GM19023 (cell line): ENCODE measurements at regions not wholly inside any gene's neighbourhood (a gene's known extent, or its start where the extent isn't known, plus 50 kb on each side); places are given as distances from the start of the nearest gene placed in this dataset.
A peak's percentile ranks its signal among the peaks of the same experiment; 100 is the strongest.
"Not testable (repeated sequence)": the region's sequence is repeated elsewhere in the genome, so short reads cannot be mapped to it uniquely, and the experiment has no call there.

Experiments used
- ATAC-seq: cut with Tn5 transposase; IDR thresholded peaks from one replicate; pipeline ENCODE4 v1.9.1; 2021; ENCODE audit warnings: mild to moderate bottlenecking, moderate library complexity; ENCODE audit not compliant: unreplicated experiment

DNA sequence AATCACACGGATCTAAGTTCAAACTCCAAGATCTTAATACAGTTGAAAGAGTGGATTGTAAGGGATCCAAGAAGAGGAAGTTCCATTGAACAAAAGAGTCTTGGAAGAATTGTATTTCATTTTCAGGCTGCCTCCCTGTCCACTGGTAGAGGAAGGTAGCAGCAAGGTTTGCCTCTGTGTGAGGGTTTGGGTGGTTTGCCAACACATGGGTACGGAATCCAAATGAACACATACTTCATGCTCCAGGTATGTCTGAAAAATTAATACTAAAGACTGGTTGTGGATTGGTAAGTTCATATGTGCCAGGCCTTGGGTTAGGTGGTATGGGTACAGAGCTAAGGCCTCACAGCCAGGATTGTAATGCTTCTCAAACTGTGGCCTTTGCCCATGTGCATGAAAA lies 523.6 kb upstream of the BOD1L1 start:
- ATAC-seq: no peak

DNA sequence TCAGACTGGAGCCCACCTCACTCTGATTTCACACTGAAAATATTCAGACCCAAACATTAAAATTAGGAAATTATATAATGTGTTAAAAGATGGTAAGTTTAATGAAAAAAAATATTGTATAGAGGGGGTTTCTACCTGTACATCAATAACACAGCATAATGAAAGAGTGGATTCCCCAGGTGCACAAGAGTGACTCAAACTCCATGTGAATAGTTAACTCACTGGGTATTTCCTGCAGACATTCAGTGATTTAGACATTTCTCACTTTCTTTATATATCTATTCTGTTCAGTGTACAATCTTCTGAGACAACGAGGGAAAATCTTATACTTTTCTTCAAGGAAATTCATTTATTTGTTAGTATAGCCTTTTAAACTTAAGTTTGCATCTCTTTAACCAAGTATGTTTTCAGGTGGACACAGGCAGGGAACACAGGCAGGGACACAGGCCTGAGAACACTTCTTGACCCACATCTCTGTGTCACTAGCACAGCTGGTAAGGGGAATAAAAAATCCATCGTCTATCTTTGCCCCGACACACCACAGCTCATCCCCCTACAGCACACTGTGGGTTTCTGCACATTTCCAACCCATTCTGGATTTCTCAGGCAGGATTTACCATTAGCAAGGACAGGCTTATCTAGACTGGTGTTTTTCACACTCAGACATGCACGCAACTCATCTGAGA lies 525.5 kb upstream of the BOD1L1 start:
- ATAC-seq: peak; percentile 75

DNA sequence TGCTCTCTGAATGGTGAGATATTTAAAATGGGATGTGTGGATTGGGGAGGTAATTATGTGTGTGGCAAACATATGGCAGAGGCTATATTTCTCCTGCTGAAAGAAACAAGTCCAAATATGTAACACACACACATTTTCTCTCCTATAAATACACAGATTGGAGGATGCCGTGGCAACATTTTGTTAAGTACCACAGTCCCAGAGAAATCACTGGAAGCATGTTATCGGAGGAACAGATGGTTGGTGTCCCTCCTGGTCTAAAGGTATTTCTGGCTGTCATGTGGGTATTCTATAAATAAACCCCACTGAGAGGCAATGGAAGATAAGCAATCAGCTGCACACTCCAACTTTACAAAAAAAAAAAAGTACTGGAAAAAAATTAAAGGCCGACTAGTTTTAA lies 528.3 kb upstream of the BOD1L1 start:
- ATAC-seq: no peak

DNA sequence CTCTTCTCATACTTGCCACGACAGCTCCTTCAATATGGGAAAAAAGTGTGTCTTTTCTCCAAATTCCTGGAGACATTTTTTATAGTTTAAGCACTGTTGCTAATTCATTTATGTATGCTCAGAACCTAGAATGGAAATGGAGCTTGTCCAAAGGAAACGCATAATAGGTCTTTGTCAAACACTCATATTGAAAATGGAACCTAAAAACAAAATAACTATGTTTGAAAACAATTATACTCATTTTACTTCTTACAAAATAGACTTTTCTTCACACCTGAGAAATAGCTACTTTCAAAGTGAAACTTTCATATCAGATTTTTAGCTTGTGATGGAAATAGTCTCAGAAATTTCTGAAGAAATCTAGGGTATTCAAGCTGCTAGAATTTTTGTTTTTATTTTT lies 529.7 kb upstream of the BOD1L1 start:
- ATAC-seq: peak; percentile 27

DNA sequence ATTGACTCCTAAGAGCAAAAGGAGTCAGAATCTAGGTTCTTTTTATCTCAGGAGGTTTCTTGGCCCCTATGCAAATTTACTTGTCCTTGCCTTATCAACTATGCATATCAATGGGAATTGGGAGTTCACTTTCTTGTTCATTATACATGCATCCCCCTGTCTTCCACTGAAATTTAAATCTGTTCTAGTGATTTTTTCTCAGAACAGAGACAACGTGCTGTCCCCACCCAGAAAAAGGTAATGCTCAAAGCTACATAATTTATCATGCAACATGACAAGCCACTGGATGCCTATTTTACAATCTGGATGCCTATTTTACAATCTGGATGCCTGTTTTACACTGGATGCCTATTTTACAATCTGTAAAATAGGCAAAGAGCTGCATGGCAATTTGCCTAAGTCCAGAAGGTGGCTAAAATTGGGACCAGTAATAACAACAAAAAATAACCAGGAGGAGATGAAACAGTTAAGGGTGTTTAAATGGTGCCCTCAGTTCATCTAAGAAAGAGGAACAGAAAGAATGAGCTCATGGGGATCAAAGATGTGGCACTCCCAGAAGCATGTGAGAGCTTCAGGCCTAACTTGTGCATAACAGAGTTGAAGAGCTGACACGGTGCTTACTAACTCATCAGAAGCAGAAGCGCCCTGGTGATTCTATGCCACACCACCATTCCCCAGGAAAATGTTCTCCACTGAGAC lies 537.8 kb upstream of the BOD1L1 start:
- ATAC-seq: peak; percentile 100

DNA sequence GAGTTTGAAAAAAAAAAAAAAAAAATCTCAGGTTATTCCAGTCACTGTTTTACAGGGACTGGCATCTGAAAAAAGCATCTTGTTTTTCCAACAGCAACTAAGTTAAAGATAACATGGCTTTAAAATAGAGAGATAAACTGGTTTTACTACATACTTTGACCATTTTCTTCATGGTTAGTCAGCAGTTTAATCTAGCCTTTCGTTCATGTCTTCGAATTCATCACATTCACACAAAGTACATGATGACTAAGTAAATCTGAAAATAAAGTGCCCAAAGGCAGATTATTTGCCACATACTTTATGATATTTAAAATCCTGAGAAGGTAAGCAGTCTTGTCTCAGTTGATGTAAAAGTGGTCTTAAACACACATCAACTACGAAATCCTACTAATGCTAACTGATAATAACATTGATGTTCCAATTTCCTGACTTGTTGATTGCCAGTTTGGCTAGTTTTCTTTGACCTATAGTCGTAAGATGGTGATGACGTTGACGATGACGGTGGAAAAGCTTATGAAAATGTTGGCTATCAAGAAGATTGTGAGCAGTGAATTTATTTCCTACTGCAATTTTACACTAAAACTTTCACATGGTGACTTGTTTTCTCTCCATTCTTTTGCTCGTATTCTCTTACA lies 540.5 kb upstream of the BOD1L1 start:
- ATAC-seq: no peak

DNA sequence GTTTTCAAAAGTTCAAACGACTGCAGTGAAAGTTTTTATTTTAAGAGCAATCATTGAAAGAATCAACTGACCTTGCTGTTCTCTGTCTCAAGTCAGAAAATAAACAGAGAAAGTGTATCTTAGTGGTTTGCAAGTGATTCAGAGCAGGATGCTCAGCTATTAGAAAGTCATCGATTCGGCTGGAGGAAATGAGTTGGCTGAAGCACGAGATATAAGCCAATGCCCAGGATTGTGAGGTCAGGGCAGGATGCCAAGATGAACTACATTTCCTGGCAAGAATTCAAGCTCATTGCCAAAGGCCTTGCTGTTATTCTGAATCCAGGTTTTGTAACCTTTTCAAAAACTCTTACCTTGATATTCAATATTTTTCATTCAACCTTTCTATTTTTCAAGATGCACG lies 541.4 kb upstream of the BOD1L1 start:
- ATAC-seq: no peak

DNA sequence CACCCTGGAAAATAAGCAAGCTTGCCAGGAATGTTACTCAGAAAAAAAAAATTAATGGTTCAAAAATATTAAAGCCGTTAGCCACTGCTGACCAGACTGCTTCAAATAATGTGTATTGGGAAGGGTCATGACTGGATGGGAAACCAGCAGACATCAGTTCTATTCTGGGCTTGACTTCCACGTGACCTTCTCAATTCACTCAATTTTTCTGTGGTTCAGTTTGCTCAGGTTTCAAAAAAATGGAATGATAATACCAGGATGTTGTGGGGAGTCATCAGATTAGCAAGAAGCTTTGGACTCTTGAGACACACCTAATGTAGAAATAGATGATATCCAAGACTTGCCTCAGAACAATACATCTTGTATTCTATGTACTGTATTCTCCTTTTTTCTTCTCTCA lies 541.9 kb upstream of the BOD1L1 start:
- no peak for ATAC-seq

DNA sequence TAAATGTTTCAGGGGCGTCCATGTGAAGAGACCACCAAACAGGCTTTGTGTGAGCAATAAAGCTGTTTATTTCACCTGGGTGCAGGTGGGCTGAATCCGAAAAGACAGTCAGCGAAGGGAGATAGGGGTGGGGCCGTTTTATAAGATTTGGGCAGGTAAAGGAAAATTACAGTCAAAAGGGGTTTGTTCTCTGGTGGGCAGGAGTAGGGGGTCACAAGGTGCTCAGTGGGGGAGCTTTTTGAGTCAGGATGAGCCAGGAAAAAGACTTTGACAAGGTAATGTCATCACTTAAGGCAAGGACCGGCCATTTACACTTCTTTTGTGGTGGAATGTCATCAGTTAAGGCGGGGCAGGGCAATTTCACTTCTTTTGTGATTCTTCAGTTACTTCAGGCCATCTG lies 542.4 kb upstream of the BOD1L1 start:
- ATAC-seq: not testable (repeated sequence)

DNA sequence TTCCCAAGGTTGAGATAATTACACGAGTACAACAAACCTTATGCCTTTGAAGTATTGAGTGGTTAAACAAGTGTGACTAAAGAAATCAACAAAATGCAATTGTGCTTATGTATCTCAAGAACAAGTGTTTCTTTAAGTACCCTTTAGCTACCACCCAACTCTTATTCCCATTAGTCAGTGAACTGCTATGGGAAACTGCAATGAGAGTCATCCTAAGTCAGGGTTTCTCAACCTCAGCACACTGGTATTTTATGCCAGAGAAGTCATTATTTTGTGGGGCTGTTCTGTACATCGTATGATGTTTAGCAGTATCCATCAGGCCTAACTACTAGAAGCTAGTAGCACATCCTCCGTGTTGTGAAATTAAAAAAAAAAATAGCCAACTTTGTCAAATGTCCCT lies 549.1 kb upstream of the BOD1L1 start:
- no peak for ATAC-seq

DNA sequence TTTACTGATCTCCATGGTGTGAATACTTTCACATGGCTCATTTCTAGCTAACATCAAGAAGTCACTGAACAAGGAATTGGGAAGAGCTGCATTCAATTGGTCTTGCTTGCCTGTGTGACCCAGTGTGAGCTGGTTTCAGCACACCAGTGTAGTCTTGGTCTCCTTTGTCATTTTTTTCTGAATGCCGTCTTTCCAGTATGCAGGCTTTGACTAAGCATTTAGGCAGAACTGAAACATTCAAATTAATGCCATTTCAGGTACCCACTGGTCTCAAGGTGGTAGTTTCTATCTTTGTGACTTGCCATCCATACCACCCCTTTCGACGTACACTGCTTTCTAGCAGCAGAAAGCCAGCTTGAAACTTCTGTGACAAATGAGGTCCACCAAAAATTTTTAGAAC lies 550.5 kb upstream of the BOD1L1 start:
- ATAC-seq: peak; percentile 88

DNA sequence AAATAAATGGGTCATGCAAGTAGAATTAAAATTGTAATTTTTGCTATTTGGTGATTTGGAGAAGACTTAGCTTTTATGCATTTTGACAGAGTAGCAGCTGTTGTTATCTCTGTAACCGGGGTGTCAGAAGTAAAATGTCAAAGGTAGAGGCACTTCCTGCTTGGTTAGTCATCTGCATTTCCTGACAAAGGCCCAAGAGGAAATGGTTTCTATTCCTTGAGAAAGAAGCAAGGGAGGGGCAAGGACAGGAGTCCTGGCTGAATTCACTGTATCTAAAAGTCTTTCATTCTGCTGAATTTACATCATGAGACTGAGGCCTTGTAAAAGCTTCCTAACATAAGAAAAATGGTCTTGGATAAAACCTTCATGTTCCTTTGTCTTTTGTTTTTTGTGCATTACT lies 550.9 kb upstream of the BOD1L1 start:
- peak; percentile 61 for ATAC-seq

DNA sequence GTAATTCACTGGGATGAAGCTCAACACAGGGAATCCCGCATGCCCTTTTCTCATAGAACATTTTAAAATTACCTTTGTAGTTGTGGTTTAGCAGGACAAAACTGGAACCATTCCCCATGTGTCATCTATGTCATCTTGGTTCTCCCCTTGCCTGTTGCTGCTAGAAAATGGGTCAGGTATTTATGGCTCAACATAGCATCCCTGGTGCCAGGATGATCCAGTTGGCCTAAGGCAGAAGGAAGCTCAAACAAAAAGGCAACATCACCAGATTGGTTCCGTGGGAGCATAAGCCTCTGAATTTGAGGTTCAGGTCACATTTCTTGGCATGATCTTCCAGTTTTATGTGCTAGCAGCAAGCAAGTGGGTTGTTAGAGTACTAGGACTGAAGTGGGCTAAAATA lies 552.6 kb upstream of the BOD1L1 start:
- no peak for ATAC-seq

DNA sequence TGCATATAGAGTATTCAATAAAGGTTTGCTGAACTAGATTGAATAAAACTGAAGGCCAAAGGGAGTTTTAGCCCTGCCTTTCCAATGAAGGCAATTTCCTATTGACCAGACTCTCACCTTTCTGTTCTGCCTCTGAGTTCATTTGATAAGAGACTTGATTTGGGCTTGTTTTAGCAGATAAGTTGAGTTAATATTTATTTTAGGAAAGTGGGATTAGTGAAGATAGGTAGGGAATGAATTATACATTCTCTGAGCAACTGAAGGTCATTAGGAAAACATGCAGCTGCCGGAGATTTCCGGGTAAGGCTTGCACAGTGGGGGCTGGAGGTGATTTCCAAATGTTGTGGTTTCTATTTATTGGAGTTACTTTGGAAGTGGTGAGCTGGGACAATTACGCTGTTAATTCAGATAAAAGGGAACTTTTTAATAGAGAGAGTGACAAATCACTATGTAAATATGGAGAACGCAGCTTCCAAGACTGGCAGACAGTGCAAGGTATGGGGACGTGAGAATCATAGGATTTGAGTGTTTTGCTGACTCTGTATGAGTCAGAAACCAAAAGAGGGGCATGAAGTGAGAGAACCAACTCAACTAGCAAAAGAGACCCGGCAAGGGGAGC lies 553.6 kb upstream of the BOD1L1 start:
- ATAC-seq: no peak

DNA sequence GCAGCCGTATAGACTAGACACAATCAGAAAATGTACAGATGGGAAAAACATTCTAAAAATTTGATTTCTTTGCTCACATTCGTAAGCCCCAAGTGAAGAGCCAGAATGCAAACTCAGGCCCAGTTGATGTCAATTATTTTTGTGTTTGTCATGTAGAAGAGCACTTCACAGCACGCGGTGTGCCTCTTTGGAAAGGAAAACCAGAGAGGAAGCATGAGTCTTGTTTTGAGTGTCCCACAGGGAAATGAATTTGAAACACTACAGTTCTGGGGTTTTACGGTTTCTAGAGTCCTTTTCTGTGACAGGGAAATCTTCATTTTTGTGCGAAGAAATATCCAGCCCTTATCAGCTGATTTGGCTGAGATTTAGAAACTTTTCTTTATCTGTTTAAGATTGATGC lies 554.6 kb upstream of the BOD1L1 start:
- no peak for ATAC-seq

DNA sequence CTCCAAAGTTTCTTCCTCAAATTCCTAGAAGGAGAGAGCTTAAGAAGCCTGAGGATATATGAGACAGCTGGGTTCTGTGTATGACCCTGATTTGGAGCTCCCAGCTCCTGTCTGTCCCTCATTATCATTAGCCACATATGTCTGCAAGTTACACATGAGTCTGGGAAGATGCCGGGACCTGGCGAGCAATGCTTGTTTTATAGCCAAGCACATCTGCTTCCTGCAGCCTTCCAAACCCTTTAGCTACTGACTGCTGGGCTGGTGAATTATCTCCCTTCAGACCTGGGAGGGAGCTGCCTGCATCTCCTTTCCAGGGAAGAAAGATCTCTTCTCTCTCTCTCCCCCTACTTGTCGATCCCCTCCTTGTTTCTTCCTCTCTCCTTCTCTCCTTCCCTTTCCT lies 556.7 kb upstream of the BOD1L1 start:
- ATAC-seq: no peak

DNA sequence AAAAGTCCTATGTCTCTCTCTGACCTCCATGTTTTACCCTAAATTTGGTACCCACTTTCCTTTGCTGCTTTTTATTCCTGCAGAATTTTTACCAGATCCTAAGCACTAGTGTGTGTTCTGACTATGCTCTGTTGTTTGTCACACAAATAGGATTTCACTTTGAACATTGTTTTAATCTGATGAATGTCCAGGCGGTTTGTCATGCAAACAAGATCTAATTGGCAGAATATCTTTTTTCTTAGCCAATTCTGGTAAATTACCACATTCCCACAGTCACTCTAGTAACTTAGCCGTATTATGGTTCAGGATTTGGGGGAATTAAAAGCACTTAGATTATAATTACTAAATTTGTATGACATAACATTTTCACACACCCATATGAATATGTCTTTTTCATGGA lies 557.2 kb upstream of the BOD1L1 start:
- no peak for ATAC-seq

DNA sequence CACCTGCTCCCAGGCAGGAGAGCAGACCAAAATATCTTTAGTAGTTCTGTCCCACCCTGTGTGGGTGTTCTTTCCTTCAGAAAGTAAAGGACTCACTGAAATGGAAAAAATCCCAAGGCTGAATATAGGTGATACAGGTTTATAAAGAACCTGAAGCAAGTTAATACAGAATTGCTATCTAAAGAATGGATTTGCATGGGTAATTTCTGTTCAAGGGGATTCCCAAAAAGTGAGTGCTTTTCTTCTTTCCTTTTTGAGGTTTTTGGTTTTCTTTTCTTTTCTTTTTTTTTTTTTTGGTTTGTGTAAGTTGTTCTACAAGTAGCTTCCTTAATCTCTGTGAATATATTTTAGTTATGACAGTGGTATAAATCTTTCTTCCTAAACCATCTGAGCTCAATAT lies 560.7 kb upstream of the BOD1L1 start:
- ATAC-seq: no peak

DNA sequence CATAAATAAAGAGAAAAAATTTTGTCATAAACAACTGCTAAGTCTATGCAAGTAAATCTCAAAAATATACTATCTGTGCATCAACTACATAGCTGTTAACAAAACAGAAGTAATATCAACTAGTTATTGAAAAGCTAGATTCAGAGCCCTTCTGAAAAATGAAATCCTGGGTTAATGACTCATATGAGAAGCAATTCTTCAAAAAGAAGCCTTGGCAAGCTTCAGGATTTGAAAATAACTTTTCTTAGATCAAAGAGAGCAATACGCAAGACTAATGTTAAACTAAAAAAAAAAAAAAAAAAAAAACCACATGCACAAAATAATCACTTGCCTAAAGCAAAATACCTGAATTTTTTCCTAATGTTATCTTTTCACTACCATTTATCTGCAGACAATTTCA lies 566.1 kb upstream of the BOD1L1 start:
- no peak for ATAC-seq

DNA sequence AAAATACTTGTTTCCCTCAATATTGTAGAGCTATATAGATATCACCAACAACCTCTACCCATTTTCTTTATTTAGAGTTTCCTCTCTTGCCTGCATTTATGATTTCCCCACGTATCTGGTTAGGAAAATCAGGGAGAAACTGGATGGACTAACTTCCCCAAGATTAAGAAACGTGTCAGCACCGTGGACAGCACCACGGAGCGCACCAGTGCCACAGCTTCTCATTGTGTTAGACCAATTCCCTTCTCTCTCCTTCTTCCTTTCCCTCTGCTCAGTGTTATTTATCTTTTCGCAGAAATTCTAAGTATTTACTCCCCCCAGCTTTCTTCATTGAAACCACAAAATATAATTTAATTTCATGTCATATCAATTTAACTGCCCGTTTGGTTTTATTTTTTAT lies 568.6 kb upstream of the BOD1L1 start:
- ATAC-seq: no peak

DNA sequence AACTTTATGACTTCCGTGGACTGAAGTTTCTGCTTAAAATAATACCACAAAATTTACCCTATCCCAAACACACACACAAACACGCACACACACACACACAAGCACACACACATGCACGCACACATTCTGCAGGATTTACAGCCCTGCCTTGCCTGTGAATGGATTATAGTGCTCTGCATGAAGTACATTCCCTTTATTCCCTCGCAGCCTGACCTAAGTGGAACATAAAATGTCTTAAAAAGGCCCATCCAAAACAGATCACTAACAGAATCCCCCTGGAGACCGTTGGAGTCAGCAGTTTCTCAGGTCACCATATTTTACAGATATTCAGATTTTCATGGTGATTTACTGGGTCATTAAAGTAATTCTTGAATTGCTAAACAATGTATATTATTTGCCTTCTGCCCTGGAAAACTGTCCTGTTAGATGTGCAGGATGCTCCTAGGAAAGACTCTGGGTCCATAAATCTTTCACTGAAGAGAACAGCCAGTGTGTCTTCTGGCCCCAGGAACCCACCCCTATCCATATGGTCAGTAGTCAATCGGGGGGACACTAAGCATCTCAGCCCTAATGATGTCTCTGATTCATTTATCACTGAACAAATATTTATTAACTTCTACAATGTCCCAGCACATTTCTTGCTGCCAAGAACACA lies 587.7 kb upstream of the BOD1L1 start:
- ATAC-seq: no peak
